Pancreas (tissue), 10 donors: ENCODE measurements at regions not wholly inside any gene's neighbourhood (a gene's known extent, or its start where the extent isn't known, plus 50 kb on each side); places are given as distances from the start of the nearest gene placed in this dataset.

Experiments used
- ATAC-seq, 4 donors: fragments of 200-7000 bp; cut with Tn5 transposase; one replicate each; pipeline versions ENCODE4 v1.8.0 to v1.9.1; 2020; ENCODE audit warnings: mild to moderate bottlenecking in 4 of 4, moderate library complexity in 4 of 4
- DNase-seq, 6 donors: peaks; one replicate each; pipeline ENCODE4 v3.0.0-alpha.2; 2020
- FAIRE-seq: peaks from 2 replicates; lab custom pipeline; 2012; peaks lifted over from hg19 to GRCh38; lab: Jason Lieb, UNC
- H3K27ac ChIP-seq, 4 donors: fragments of 200-600 bp; sonication (generic); 1 replicate in 3 of 4; 2 replicates in 1 of 4; pipeline versions ENCODE4 v1.5.0 to v1.8.0; 2020
- H3K27me3 ChIP-seq, 4 donors: fragments of 200-600 bp; one replicate each; pipeline ENCODE4 v1.8.0; 2021
- H3K36me3 ChIP-seq, 3 donors: fragments of 200-600 bp; sonication (generic) in 1 of 3; one replicate each; pipeline versions ENCODE4 v1.5.0 to v1.8.0; 2020 to 2021
- H3K4me1 ChIP-seq, 3 donors: fragments of 200-600 bp; one replicate each; pipeline ENCODE4 v1.8.0; 2021
- H3K4me3 ChIP-seq, 4 donors: fragments of 200-600 bp; sonication (generic) in 2 of 4; one replicate each; pipeline versions ENCODE4 v1.5.0 to v1.8.0; 2020 to 2021
- H3K9me3 ChIP-seq, 4 donors: fragments of 200-600 bp; one replicate each; pipeline ENCODE4 v1.8.0; 2021
- CTCF ChIP-seq, 4 donors: fragments of 200-600 bp; sonication (generic) in 3 of 4; IDR thresholded peaks; one replicate each; pipeline versions ENCODE4 v1.5.0 to v1.8.0; 2021; ENCODE audit warnings: antibody characterized with exemption in 4 of 4
- WGBS, 2 donors: extraction: QIAGEN DNeasy Blood & Tissue Kit; methylation state at CpG; one replicate each; pipeline ENCODE4 v1.1.7; 2013; 5-methylcytosine and 5-hydroxymethylcytosine counted together
- intact Hi-C, 3 donors: fragments of 100-400 bp; cut with DNase I; formaldehyde crosslinking; loops; one replicate each; pipeline versions ENCODE4 v1.11.1 to v1.14.2; 2022
- microRNA-seq, 2 donors: library from miRNA; unstranded; fragments of <30 nt; microRNA quantifications; one replicate each; pipeline versions ENCODE4 to v1.1.0, GENCODE V29; 2019 to 2020
- donor health status: healthy with polysubstance abuse.
- donor health status: DM: no; HTN: no; CAD: no; lungs with moderate emphysema.
- donor health status: DM: no; HTN: no; CAD: no.
- donor health status: control.
- donor health status: control.
- donor health status: Bipolar disorder and iron deficiency.
- donor health status: DM: yes; HTN: yes; CAD: no.
- donor health status: DM: no; HTN: no; CAD: no.
- donor health status: DM: no; HTN: no; CAD: no.
- donor health status: DM: yes; HTN: yes; CAD: no.

- FAIRE-seq, result no peak
Observed at GRCh38 chr7:131276748-131277147, 50.9 kb upstream of the MKLN1 start.

More at GRCh38 chr7:131276748-131277147, 50.9 kb upstream of the MKLN1 start:
- no peak overlapping the region for H3K27ac ChIP-seq
- no peaks in the 10 kb centered on the region for H3K36me3 ChIP-seq
- H3K9me3 ChIP-seq, result no peaks in the 10 kb centered on the region
- H3K27me3 ChIP-seq, result no peaks in the 10 kb centered on the region
- intact Hi-C loops, result no loop called here
- H3K4me3 ChIP-seq, result no peak overlapping the region
- TF ChIP-seq CTCF (IDR thresholded peaks at IDR 0.05), result no peak
- no peaks in the 10 kb centered on the region for H3K4me1 ChIP-seq
- DNase-seq (no peak), ATAC-seq (no peak)
- WGBS, 2 donors, result 67 to 68% methylated on average over 2 of the region's 2 CpGs

Small RNAs in the stretch of these regions (microRNA-seq; reads per million reads assigned to microRNA genes)
- gene MIR29A, result 3,499 to 5,207 reads per million in 2 donors
